Fibroblast of mammary gland (primary cell): ENCODE measurements at regions not wholly inside any gene's neighbourhood (a gene's known extent, or its start where the extent isn't known, plus 50 kb on each side); places are given as distances from the start of the nearest gene placed in this dataset.

Source experiments
- DNase-seq: peaks from one replicate; pipeline ENCODE4 v3.0.0-alpha.2; 2010; ENCODE audit warnings: low read depth
- H3K4me3 ChIP-seq: 2 replicates; pipeline ENCODE4 v1.5.1; 2011; ENCODE audit warnings: low read depth, mild to moderate bottlenecking, low read length, moderate library complexity; ENCODE audit not compliant: control insufficient read depth
- TF ChIP-seq, protein P1 (sequence below): conservative IDR thresholded peaks from 2 replicates; pipeline ENCODE4 v1.5.1; 2011; ENCODE audit warnings: low read depth, low read length, inconsistent platforms; ENCODE audit not compliant: control insufficient read depth, insufficient read depth

DNA sequence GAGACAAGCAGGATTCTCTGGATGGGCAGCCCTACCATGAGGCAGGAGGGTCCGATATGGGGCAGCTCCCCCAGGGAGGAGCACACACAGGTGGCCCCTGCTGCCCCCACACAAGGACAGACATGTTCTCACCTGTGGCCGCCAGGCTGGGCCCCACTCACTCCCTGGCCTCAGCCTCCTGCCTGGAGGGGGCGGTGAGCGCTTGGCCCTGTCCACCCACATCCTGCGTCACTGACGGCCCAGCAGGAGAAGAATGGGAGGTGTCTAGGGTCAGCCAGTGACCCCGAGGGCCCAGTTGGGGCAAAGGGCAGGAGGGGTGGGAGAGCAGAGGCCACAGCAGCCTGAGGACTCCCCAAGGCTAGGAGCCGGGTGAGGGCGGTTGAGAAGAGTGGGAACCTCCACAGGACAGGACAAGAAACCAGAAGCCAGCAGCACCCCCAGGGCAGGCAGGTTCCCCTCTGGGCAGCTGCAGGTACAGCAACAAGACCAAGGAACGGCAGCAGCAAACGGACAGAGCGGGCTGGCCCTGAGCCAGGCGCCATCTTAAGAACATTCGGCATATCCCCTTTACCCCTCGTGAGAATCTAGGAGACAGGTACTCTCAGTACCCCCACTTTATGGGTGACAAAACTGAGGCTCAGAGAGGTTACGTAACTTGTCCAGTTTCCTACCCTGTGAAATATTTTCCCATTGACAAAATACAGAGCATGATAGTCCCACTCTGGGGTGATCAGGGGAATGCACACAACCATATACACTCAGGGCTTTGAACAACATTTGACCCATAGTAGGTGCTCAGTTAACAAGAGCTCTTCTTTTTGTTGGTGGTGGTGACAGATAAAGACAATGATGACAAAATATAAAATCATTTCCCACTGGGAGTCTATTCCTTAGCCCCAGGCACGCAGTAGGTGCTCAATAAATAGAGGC is 74.3 kb downstream of the NCOR2 start:
- TF ChIP-seq, protein P1, sequence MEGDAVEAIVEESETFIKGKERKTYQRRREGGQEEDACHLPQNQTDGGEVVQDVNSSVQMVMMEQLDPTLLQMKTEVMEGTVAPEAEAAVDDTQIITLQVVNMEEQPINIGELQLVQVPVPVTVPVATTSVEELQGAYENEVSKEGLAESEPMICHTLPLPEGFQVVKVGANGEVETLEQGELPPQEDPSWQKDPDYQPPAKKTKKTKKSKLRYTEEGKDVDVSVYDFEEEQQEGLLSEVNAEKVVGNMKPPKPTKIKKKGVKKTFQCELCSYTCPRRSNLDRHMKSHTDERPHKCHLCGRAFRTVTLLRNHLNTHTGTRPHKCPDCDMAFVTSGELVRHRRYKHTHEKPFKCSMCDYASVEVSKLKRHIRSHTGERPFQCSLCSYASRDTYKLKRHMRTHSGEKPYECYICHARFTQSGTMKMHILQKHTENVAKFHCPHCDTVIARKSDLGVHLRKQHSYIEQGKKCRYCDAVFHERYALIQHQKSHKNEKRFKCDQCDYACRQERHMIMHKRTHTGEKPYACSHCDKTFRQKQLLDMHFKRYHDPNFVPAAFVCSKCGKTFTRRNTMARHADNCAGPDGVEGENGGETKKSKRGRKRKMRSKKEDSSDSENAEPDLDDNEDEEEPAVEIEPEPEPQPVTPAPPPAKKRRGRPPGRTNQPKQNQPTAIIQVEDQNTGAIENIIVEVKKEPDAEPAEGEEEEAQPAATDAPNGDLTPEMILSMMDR: no peak
- no peak overlapping the region for H3K4me3 ChIP-seq
- DNase-seq: no peak

DNA sequence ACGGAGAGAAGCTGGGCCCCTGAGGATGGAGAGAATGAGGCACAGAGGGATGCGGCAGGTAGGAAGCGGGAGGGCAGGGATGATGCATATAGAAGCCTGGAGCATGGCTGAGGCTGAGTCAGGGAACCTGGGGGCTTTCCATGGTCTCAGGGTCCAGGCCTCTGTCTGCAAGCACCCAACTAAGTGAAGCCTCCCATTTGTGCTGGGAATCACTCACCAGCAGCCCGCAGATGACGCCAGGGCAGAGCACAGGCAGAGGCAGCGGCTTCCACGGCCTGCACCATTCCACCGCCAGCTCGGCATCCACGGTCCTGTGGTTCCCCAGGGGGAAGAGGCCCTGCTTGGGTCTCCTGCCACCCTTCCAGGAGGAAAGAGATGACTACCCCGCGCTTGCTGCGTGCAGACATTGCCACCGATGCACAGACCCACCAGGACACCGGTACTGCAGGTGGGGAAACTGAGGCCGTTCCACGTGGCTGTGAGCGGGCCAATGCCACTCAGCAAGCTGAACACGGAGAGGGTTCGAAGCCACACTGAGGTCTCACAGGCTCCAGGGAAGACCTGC is 75.5 kb downstream of the NCOR2 start:
- no peak for DNase-seq
- H3K4me3 ChIP-seq: no peak overlapping the region
- TF ChIP-seq, protein P1: no peak

GRCh38 chr12:124491310-124491709 is 76.1 kb downstream of the NCOR2 start:
- H3K4me3 ChIP-seq: no peak overlapping the region
- TF ChIP-seq, protein P1: no peak
- DNase-seq: no peak

GRCh38 chr12:124490584-124491305 is 76.7 kb downstream of the NCOR2 start:
- no peak overlapping the region for H3K4me3 ChIP-seq
- no peak for DNase-seq
- TF ChIP-seq, protein P1: no peak

DNA sequence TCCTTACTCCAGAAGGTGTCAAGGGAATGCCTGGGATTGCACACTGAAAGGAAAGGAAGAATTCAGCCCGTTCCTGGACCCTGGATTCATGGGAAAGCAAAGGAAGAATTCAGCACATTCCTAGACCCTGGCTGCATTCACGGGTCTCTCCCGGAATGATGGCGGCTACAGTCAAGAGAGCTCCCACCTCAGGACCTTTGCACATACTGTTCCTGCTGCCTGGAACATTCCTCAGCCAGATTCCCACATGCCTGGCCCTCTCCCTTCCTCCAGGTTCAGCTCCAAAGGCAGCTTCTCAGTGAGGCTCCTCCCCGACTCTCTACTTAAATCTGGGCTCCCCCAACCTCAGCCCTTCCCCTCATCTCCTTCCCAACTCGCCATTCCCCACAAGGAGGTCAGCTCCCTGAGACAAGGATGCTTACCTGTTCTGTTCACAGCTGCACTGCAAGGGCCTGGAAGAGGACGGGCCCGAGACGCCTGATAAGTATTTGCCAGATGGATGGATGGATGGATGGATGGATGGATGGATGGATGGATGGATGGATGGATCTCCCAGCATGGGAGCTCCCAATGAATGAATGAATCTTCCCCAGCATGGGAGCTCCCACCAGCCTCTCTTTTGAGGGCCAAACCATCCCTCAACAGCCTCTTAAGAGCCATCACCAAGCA is 77.4 kb downstream of the NCOR2 start:
- DNase-seq: no peak
- TF ChIP-seq, protein P1: no peak
- H3K4me3 ChIP-seq: no peak overlapping the region

- TF ChIP-seq, protein P1: no peak
- no peak for DNase-seq
- no peak overlapping the region for H3K4me3 ChIP-seq
Observed at GRCh38 chr12:124489220-124489619, 78.2 kb downstream of the NCOR2 start.
